ENCODE measurements at regions not wholly inside any gene's neighbourhood (a gene's known extent, or its start where the extent isn't known, plus 50 kb on each side); places are given as distances from the start of the nearest gene placed in this dataset.
"Not testable (repeated sequence)": the region's sequence is repeated elsewhere in the genome, so short reads cannot be mapped to it uniquely, and the experiment has no call there.

DNA sequence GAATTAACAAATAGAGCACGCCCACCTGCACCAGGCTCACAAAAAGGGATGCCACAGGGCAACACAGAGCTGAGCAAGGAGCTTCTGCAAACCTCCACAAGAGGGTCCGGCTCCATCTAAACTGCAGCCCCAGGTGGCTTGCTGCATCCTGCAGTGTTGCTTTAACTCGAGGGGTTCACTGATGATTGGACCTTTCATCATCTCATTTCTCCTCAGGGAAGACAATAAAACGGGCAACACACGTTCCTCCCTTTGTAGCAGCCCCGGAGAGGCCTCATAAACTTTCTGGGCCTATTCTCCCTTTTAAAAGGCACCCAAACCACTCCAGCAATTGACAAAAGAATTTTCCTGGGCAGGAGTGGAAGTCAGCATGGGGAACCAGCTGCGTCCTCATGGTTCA, 161.5 kb upstream of the CDH4 start:
- no peak for DNase-seq (ENCODE audit: low read depth)

DNA sequence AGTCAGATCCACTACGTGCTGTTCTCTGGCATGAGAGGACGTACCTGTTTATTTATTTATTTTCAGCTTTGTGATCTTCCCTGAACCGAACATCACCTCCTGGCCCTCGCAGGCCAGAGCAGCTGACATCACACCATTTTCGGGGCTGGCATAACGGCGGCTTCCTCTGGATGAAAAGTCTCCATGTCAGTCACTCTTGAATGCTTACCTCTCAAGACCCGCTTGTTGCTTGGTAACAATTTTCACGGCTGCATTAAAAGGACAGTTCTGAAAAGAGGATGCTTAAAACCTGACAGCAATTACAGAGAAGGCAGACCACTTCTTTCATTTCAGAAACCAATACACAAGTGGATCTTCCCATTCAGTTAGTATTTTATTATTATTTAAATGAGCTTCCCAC, 159.8 kb upstream of the CDH4 start:
- no peak for DNase-seq (ENCODE audit: low read depth)

DNA sequence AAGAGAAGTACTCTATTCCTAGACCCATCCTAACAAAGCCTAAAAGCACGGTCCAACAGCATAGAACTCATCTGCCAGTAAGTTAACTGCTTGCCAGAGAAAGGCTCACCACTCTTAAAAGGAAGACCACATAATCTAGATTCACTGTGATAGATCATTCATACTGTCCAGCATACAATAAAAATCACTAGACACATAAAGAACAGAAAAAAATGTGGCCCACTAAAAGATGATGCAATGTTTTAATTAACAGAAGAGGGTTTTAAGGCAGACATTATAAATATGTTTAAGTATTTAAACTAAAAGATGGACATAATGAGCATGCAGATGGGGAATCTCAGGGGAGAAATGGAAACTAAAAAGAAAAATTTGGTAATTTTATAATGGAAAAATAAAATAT, 157.5 kb upstream of the CDH4 start:
- DNase-seq (ENCODE audit: low read depth) = no peak

DNA sequence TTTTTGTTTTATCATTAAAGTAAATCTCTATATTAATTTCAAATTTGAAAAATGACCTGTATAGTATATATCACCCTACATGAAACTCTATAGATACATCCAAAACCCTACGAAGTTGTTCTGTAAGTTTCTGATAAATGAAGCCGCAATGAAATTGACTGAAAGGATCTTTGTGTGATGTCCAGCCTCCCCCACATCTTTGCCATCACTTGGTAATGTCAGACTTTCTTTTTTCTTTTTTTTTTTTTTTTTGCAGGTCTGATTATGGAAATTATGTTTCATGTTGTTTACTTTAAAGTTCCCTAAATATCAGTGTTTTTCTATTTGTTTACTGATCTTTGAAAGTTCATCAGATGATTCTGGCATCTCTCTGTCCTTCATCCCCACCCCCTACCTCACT, 155.6 kb upstream of the CDH4 start:
- no peak for DNase-seq (ENCODE audit: low read depth)

DNA sequence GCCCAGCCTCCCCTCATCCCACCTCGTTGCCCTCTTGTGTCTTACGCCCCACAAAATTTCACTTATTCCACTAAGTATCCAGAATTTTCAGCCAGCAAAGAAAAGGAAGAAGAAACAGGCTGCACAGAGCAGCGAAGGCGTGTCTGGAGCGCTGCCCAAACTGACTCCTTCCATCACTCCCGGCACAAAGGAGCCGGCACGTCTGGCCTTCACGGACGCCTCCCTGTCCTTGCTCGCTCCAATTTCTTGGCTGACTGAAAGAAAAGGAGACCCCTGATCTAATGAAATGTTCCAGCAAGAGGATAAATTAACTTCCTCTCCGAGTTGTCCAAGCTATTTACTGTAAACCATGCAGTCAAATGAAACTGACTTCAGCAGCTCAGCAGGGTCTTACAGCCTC, 152.3 kb upstream of the CDH4 start:
- no peak for DNase-seq (ENCODE audit: low read depth)

DNA sequence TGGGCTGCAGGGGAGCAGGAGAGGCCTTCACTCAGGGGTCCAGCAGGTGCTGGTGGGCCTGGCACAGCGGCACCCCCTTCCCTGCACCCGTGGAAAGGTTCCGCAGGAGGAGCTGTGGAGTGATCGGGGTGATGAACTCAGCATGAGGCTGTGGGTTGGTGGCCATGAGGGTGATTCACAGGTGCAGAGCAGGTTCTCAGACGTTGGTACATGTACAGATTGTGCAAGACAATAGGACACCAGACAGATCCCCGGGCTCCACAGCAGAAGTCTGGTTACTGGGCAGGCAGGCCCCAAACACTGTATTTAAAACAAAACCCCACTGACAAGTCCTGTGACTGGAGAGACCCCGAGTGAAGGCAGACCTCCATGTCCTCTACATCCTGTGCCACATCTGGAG, 151.6 kb upstream of the CDH4 start:
- no peak for DNase-seq (ENCODE audit: low read depth)

DNA sequence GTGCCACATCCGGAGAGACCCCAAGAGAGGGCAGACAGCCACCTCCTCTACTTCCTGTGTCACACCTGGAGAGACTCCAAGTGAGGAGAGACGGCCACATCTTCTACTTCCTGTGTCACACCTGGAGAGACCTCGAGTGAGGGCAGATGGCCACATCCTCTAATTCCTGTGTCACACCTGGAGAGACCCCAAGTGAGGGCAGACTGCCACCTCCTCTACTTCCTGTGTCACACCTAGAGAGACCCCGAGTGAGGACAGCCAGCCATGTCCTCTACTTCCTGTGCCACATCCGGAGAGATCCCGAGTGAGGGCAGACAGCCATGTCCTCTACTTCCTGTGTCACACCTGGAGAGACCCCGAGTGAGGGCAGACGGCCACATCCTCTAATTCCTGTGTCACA, 150.7 kb upstream of the CDH4 start:
- DNase-seq (ENCODE audit: low read depth) = not testable (repeated sequence)

DNA sequence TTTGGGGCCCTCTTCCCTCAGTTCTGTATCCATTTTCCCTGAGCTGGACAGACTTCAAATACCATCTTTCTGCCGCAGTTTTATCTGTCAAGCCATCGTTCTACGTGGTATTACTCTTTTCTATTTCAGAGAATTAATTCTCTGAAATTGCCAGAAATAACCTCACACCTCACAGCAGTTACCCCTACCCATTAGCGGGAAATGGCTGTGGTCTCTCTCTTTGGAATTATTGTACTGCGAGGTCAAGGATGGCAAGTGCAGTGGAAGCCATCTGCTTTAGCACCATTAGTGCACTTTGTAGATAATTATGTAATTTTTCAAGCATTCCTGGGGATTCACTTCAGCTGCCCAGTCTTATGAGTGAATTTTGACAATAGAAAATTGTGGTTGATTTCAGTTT, 147.8 kb upstream of the CDH4 start:
- DNase-seq (ENCODE audit: low read depth) = no peak

DNA sequence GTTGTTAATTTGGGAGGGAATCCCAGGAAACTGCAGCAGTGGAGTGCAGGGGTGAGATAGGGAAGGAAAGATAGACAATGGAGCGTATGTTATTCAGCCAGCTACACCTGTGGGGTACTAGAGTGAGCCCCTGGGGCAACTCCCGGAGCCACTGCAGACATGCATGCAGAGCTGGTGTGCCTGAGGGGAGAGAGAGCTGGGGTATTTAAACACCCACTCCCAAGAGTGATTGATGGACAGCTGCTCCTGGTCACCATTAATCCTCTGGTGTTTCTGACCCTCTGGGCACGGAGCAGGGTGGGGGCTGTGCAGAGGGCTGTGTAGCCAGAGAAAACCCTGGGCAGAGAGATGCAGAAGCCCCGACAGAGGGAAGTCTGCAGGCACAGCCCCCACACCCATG, 146.7 kb upstream of the CDH4 start:
- DNase-seq (ENCODE audit: low read depth) = no peak

DNA sequence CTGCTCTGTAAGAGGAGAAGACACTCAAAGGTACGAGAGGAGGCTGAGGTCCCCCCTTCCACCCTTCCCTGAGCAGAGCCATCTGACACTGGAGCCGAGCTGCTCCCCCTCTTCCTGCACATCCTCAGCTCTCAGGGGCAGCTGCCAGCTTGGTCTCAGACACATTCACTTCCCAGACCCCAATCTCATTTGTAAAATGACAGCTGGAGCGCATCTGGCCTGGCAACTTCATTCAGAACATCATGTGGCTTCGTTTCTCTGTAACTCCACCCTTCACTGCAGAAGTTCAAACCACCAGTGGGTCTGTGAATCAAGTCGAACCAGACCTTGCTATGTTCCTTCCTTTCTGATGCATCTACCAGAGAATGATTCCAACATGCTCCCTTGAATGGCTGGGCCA, 145.6 kb upstream of the CDH4 start:
- DNase-seq (ENCODE audit: low read depth) = no peak

DNA sequence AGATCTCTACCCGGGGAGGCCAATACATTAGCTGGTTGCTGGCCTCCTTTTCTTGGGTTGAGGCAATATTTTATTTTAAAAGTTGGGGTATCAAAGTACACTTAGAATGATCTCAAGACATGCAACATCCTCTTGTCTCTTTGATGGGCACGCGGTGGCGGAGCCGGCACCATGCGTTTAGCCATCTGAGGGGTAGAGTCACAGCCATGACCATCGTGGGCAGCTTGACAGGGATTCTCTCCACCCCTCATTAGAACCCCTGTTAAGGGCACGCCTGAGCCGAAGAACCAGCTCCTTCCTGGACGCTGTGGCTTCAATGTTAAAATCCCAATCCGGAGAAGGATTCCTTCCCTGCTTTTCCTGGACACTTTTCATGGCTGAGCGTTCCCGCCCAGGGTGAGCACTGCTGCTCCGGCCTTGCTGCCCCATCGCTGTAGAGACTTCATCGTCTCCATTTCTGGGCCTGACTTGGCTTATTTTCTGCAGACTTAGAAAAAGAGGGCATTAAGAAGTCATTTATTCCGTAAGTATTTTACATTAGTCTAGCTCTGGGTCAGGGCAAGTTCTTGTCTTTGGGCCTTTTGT, 142.7 kb upstream of the CDH4 start:
- no peak for DNase-seq (ENCODE audit: low read depth)

DNA sequence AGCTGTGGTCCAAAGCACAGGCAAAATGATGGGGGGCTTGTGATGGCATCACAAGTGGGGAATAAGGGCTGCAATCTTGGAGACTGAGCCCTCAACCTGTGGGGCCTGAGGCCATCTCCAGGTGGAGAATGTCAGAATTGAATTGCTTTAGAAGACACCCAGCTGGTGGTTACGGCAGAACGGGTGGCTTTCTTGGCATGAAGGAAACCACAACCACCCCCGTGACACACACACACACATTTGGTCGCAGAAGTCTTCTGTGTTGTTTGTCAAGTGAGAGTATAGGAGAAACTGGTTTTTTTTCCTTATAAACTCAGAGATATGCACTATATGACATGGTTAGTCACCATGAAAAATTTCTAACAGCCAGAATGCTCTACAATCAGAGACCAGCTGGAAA, 139.5 kb upstream of the CDH4 start:
- DNase-seq (ENCODE audit: low read depth) = no peak

DNA sequence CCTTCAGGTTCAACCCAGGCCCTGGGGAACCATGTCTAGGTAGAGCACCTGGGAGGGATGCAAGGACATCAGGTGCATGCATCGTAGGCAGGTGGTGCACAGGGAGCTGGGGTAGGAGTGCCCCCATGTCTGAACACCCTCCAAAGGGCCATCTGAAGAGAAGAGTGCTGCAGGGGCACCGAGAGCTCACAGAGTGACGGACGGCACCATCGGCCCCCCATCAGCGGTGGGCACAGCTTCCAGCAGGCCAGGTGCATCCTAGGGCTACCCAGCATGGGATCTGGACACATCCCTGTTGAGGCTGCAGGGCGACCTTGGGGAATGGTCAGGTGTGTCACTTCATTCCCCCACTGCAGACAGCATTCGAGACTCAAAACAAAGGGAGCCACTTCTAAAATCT, 138.3 kb upstream of the CDH4 start:
- DNase-seq (ENCODE audit: low read depth) = no peak

DNA sequence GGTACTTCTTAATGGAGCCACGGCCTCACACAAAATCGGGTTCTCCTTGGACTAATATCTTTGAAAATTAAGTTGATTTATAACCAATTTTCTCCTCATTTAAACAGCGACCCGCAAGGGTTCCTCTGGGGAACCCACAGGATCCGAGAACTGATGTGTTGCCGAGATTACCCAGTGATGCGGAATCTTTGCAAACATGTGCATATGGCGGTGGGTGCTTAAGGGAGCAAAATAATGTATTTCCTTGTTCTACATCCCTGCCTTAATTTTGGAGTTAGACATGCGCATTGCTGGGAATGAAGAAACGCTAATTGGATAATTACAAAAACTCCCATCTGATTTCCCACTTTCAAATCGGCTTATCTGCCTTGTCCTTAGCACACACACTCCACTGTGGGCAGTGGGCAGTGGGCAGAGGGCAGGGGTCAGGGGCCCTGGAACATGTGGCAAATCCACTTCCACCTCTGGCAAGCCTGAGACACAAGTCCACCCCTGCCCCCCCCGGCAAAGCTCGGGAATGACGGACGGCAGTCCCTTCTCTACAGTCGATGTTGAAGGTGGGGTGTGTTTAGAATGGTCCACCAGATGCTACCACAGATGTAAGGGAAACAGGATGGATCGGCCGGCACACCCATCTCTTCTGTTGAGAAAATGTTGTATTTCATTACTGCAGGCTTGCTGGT, 137.4 kb upstream of the CDH4 start:
- DNase-seq (ENCODE audit: low read depth) = no peak

DNA sequence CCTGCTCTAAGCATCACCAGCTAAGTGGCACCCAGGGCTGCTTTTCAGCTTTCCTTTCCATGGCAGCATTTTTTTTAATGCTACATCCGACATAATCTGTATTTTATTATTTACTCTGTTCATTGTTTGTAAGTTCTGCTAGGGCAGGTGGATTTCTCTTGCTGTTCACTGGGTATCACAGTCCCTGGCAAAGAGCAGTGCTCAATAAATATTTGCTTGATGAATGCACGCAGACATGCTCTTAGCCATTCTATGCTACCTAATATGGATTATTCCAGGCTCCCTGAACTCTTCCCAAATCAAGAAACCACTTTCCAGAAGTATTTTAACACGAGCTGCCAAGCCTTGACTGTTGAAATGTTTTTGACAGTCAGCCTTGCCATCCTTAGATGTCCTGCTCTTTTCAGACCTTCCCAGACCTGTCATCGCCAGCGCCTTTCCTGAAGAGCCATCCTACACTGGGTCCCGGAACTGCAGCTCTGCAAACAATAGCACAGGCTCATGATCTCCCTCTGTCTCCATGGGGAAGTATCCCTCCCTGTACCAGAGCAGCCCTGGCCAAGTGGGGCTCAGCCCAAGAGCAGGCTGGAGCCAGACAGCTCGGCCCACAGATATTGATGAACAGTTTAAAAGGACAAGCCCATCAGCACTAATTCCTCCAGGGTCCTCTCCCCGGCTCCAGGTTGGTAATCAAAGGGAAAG, 136.5 kb upstream of the CDH4 start:
- no peak for DNase-seq (ENCODE audit: low read depth)

DNA sequence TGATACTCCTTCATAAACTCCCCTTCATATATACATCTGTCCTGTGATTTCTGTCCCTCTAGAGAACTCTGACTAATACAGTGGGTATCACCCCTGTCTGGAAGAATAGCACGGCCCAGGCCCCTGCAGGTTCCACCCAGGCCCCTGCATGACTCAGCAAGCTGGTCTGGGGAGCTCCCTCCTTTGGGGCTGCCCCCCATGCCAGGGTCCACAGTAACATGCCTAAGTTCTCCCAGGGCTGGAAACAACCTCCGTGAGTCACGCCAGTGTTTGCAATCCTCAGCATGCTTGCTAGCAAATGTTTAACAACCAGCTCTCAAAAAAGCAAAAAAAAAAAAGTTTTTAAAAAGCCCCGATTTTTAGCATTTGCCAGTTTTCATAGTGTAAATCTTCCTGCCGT, 134.3 kb upstream of the CDH4 start:
- no peak for DNase-seq (ENCODE audit: low read depth)

DNA sequence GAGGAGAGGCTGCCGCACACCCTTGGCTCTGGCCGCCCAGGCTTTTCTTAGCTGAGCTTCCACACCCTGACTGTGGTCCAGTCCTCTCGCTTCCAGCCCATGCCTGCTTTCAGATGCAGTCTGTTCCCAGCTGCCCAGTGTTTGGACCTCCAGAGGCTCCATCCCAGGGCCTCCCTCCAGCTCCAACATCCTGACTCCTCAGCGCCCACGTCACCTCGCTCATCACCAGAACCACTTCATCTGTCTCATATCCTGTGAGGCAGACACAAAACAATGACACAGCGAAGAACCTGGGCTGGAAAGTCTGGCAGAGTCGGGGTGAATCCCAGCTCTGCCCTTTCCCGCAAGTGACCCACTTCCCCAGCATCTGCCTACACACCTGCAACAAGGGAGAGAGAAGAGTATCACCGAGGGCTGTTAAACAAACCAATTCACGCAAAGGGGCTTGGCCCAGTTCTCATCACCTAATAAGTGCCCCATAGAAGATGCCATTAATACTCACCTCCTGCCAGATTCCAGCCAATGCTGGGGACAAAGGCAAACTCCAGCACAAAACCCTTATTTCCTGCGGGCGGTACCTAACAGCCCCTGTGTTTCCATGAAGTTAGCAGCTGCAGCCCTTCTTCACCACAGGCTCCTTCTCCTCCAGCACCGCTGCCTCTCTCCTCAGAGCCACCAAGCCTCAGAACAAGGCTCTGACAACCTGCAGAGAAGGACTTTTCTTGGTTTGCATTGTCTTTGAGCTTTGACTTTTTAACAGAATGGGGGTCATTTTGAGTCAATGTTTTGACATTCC, 133.4 kb upstream of the CDH4 start:
- no peak for DNase-seq (ENCODE audit: low read depth)

DNA sequence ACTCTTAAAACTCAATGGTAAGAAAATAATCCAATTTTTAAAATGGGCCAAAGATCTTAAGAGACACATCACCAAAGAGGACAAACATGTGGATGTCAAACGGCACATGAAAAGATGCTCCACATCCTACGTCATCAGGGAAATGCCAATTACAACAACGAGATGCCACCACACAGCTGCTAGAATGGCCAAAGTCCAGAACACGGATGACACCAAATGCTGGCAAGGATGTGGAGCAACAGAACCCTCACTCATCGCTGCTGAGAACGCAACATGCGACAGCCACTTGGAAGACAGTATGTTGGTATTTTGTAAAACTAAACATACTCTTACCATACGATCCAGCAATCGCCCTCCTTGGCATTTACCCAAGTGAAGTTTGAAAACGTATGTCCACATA, 132.8 kb upstream of the CDH4 start:
- no peak for DNase-seq (ENCODE audit: low read depth)

DNA sequence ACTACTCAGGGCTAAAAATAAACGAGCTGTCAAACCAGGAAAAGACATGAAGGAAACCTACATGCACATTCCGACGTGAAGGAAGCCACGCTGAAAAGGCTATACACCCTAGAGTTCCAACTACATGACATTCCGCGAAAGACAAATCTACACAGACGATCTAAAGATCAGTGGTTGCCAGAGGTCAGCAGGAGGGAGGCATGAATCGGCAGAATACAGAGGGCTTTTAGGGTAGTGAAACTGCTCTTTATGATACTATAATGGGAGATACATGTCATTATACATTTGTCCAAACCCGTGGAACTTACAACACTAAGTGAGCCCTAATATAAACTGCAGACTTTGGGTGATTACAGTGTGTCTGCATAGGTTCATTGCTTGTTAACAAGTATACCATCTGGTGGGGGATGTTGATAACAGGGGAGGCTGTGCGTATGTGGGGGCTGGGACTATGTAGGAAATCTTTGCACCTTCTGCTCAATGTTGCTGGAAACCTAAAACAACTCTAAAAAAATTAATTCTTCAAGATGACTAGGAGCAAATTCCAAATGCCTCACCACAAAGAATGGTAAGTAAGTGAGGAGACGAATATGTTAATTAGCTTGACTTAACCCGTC, 132.2 kb upstream of the CDH4 start:
- DNase-seq (ENCODE audit: low read depth) = no peak

DNA sequence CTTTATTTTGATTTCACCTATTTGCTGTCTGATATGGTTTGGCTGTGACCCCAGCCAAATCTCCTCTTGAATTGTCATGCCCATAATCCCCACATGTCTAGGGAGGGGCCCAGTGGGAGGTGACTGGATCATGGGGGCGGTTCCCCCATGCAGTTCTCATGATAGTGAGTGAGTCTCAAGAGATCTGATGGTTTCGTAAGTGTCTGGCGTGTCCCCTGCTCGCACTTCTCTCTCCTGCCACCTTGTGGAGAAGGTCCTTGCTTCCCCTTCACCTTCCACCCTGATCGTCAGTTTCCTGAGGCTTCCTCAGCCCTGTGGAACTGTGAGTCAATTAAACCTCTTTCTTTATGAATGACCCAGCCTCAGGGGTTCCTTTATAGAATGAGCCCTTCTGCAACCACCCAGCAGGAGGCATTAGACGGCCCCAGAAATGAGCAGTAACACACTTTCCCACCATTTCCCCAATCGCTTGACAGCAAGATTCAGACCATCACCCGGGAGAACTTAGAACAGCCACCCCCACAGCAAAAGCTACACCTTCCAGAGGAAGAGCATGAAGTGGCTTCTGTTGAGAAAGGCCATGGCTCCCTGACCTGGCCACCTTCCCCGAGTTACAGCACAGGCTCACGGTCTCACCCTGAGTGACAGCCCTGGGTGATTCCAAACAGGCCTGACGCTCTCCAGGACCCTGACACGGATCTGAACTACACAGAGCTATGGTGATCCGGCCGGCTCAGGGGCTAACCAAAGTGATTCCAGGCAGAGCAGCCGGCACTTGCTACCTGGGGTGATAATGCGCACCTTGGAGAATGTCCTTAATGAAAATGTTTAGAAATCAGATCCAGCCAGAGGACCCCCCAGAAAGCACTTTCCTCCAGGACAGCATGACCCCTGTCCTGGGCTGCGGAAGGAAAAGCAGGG, 131.2 kb upstream of the CDH4 start:
- no peak for DNase-seq (ENCODE audit: low read depth)

DNA sequence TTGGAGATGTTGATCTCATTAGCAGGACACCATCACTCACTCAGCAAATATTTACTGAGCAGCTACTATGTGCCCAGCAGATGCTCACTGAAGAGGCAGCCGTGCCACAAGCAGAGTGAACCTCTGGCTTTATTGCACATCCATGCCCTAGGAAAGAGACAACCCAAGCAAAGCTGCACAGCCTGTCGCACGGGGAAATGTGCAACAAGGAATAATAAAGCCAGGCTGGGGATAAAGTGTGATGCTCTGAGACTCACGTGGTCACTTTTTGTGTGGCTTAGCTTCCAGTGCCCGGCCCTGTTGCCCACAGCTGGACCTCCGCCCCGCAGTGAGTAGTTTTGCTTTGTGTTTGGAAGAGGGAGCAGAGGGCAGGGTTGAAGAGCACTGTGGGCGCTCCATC, 130.4 kb upstream of the CDH4 start:
- DNase-seq (ENCODE audit: low read depth) = no peak

All from stimulated activated CD8-positive, alpha-beta memory T cell treated with anti-CD3 and anti-CD28 coated beads, Interleukin-12 subunit alpha, Interleukin-12 subunit beta, amount 100 ng/mL, for 1 hour (primary cell).